ENCODE measurements at regions not wholly inside any gene's neighbourhood (a gene's known extent, or its start where the extent isn't known, plus 50 kb on each side); places are given as distances from the start of the nearest gene placed in this dataset.
"Not testable (repeated sequence)": the region's sequence is repeated elsewhere in the genome, so short reads cannot be mapped to it uniquely, and the experiment has no call there.

- DNase-seq (ENCODE audit: low read depth), result no peak
Observed at GRCh38 chr2:104977958-104978357, 59.9 kb upstream of the MRPS9 start.

DNA sequence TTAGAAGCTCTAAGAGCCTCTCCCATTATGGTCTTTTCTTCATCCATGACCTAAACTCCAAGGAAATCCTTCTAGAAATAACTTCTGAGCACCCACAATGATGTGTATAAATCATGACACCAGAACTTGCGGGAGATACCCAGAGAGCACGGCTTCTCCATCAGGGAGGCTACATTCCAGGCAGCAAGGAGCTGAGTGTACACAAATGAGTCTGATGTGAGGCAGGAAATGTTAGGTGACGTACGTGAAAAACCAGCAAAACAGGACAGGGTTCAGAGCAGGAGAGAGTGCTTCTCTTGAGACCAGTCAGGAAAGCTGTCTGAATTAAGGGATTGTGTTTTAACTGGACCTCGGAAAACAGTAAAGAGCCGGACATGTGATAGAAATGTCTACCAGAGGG, 58.1 kb upstream of the MRPS9 start:
- not testable (repeated sequence) for DNase-seq (ENCODE audit: low read depth)

DNA sequence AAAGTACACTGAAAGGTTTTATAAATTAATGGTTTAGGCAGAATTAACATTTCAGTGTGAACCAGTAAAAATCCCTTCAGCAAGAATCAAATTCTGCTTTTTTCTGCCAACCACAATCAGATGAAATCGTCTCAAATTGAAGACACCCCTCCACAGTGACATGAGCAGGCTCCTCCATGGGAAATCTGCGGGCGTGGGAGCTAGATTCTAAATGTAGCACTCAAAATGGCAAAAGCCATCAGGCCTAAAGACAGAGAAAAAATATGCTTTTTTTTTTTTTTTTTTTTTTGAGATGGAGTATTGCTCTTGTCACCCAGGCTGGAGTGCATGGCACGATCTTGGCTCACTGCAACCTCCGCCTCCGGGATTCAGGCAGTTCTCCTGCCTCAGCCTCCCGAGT, 55.8 kb upstream of the MRPS9 start:
- no peak for DNase-seq (ENCODE audit: low read depth)

Measured in fibroblast of the conjunctiva (primary cell).